GM19452 (cell line): ENCODE measurements at regions not wholly inside any gene's neighbourhood (a gene's known extent, or its start where the extent isn't known, plus 50 kb on each side); places are given as distances from the start of the nearest gene placed in this dataset.
"Not testable (repeated sequence)": the region's sequence is repeated elsewhere in the genome, so short reads cannot be mapped to it uniquely, and the experiment has no call there.

Source experiments
- ATAC-seq: cut with Tn5 transposase; IDR thresholded peaks from one replicate; pipeline ENCODE4 v1.9.1; 2021; ENCODE audit not compliant: unreplicated experiment

GRCh38 chr10:55766212-55766611 is 594.8 kb downstream of the ZWINT start:
- ATAC-seq, result no peak

GRCh38 chr10:55750458-55750857 is 610.6 kb downstream of the ZWINT start:
- ATAC-seq, result no peak

GRCh38 chr10:55747244-55747643 is 613.8 kb downstream of the ZWINT start:
- no peak for ATAC-seq

- no peak for ATAC-seq
Measured at GRCh38 chr10:55746002-55746401, 615.1 kb downstream of the ZWINT start.

- ATAC-seq, result no peak
Measured at GRCh38 chr10:55742487-55742886, 618.6 kb downstream of the ZWINT start.

GRCh38 chr10:55740767-55741166 is 620.3 kb downstream of the ZWINT start:
- ATAC-seq, result not testable (repeated sequence)

- ATAC-seq, result no peak
Measured at GRCh38 chr10:55740110-55740509, 620.9 kb downstream of the ZWINT start.

GRCh38 chr10:55734112-55734511 is 626.9 kb downstream of the ZWINT start:
- no peak for ATAC-seq

- no peak for ATAC-seq
Measured at GRCh38 chr10:55704950-55705349, 656.1 kb downstream of the ZWINT start.

GRCh38 chr10:55668326-55668922 is 692.6 kb downstream of the ZWINT start:
- ATAC-seq, result no peak

- ATAC-seq, result no peak
Measured at GRCh38 chr10:55653531-55653930, 707.5 kb downstream of the ZWINT start.

GRCh38 chr10:55641601-55642000 is 719.5 kb downstream of the ZWINT start:
- ATAC-seq, result no peak

GRCh38 chr10:55631071-55631654 is 729.9 kb downstream of the ZWINT start:
- ATAC-seq, result peak; percentile 89

GRCh38 chr10:55630491-55631056 is 730.5 kb downstream of the ZWINT start:
- no peak for ATAC-seq

- no peak for ATAC-seq
Measured at GRCh38 chr10:55629793-55630490, 731.1 kb downstream of the ZWINT start.

GRCh38 chr10:55628260-55628701 is 732.8 kb downstream of the ZWINT start:
- ATAC-seq, result no peak

GRCh38 chr10:55627501-55628051 is 733.5 kb downstream of the ZWINT start:
- ATAC-seq, result no peak

- not testable (repeated sequence) for ATAC-seq
Measured at GRCh38 chr10:55601690-55602478, 759.2 kb downstream of the ZWINT start.

- no peak for ATAC-seq
Measured at GRCh38 chr10:55551603-55552002, 750.6 kb upstream of the PCDH15 start.

GRCh38 chr10:55550236-55550635 is 749.2 kb upstream of the PCDH15 start:
- no peak for ATAC-seq

GRCh38 chr10:55537497-55537896 is 736.5 kb upstream of the PCDH15 start:
- ATAC-seq, result not testable (repeated sequence)
